Lower lobe of right lung (tissue), 2 donors: ENCODE measurements at regions not wholly inside any gene's neighbourhood (a gene's known extent, or its start where the extent isn't known, plus 50 kb on each side); places are given as distances from the start of the nearest gene placed in this dataset.
A peak's percentile ranks its signal among the peaks of the same experiment; 100 is the strongest.

Source experiments
- ATAC-seq, 2 donors: fragments of 200-7000 bp; cut with Tn5 transposase; one replicate each; pipeline ENCODE4 v1.9.1; 2020 to 2022; ENCODE audit warnings: mild to moderate bottlenecking in 2 of 2, moderate library complexity in 2 of 2
- DNase-seq: peaks from one replicate; pipeline ENCODE4 v3.0.0-alpha.2; 2020
- H3K27ac ChIP-seq: fragments of 200-600 bp; one replicate; pipeline ENCODE4 v1.8.0; 2022
- H3K27me3 ChIP-seq: fragments of 200-600 bp; one replicate; pipeline ENCODE4 v1.8.0; 2022; ENCODE audit warnings: low read depth
- H3K36me3 ChIP-seq: fragments of 200-600 bp; one replicate; pipeline ENCODE4 v1.8.0; 2022; ENCODE audit warnings: mild to moderate bottlenecking
- H3K4me1 ChIP-seq: fragments of 200-600 bp; one replicate; pipeline ENCODE4 v1.8.0; 2022
- H3K4me3 ChIP-seq: fragments of 200-600 bp; one replicate; pipeline ENCODE4 v1.8.0; 2022; ENCODE audit warnings: mild to moderate bottlenecking
- H3K9me3 ChIP-seq: fragments of 200-600 bp; one replicate; pipeline ENCODE4 v1.8.0; 2022
- CTCF ChIP-seq: fragments of 200-600 bp; IDR thresholded peaks from one replicate; pipeline ENCODE4 v1.8.0; 2022; ENCODE audit warnings: antibody characterized with exemption, mild to moderate bottlenecking
- intact Hi-C: fragments of 100-400 bp; cut with DNase I; formaldehyde crosslinking; loops from one replicate; pipeline ENCODE4 v1.11.0; 2022
- donor health status: DM: no; HTN: yes; CAD: no; lungs with severe emphysema.

GRCh38 chr2:12613137-12613835 is 103.5 kb upstream of the TRIB2 start:
- TF ChIP-seq CTCF = no peak

GRCh38 chr2:12615509-12615908 is 101.2 kb upstream of the TRIB2 start:
- H3K4me1 ChIP-seq = no peaks in the 10 kb centered on the region
- DNase-seq = no peak
- no peak overlapping the region for H3K4me3 ChIP-seq
- ATAC-seq = no peak
- no peaks in the 10 kb centered on the region for H3K9me3 ChIP-seq
- intact Hi-C loops = no loop called here
- no peaks in the 10 kb centered on the region for H3K27me3 ChIP-seq
- no peaks in the 10 kb centered on the region for H3K36me3 ChIP-seq
- H3K27ac ChIP-seq = no peak overlapping the region
- TF ChIP-seq CTCF = no peak

More at GRCh38 chr2:12613137-12613835, 103.5 kb upstream of the TRIB2 start:
- no peaks in the 10 kb centered on the region for H3K4me1 ChIP-seq
- H3K27ac ChIP-seq = no peak overlapping the region
- H3K36me3 ChIP-seq = no peaks in the 10 kb centered on the region
- DNase-seq (no peak), ATAC-seq (no peak)
- H3K9me3 ChIP-seq = no peaks in the 10 kb centered on the region
- intact Hi-C loops = no loop called here
- no peaks in the 10 kb centered on the region for H3K27me3 ChIP-seq
- H3K4me3 ChIP-seq = no peak overlapping the region

GRCh38 chr2:12616456-12617156 is 100.1 kb upstream of the TRIB2 start:
- ATAC-seq (peak in 1 of 2 donors; percentile 49), DNase-seq (no peak)
- H3K4me1 ChIP-seq = no peaks in the 10 kb centered on the region
- TF ChIP-seq CTCF = no peak
- H3K4me3 ChIP-seq = no peak overlapping the region
- intact Hi-C loops = no loop called here
- H3K36me3 ChIP-seq = no peaks in the 10 kb centered on the region
- no peaks in the 10 kb centered on the region for H3K9me3 ChIP-seq
- no peak overlapping the region for H3K27ac ChIP-seq
- no peaks in the 10 kb centered on the region for H3K27me3 ChIP-seq

GRCh38 chr2:12617366-12617765 is 99.4 kb upstream of the TRIB2 start:
- intact Hi-C loops = no loop called here
- Histone ChIP-seq H3K9me3 (no peaks in the 10 kb centered on the region), H3K27ac (no peak overlapping the region), H3K4me3 (no peak overlapping the region), H3K4me1 (no peaks in the 10 kb centered on the region), H3K36me3 (no peaks in the 10 kb centered on the region), H3K27me3 (no peaks in the 10 kb centered on the region)
- no peak for TF ChIP-seq CTCF
- no peak for ATAC-seq
- DNase-seq = no peak

- Histone ChIP-seq H3K27me3 (no peaks in the 10 kb centered on the region), H3K4me1 (no peaks in the 10 kb centered on the region), H3K4me3 (no peak overlapping the region), H3K9me3 (no peaks in the 10 kb centered on the region), H3K27ac (no peak overlapping the region), H3K36me3 (no peaks in the 10 kb centered on the region)
- DNase-seq = no peak
- TF ChIP-seq CTCF = no peak
- ATAC-seq = no peak
- intact Hi-C loops = no loop called here
These were observed 98.9 kb upstream of the TRIB2 start for GRCh38 chr2:12617853-12618252.
